Stomach (tissue), 8 donors: ENCODE measurements at regions not wholly inside any gene's neighbourhood (a gene's known extent, or its start where the extent isn't known, plus 50 kb on each side); places are given as distances from the start of the nearest gene placed in this dataset.

Source experiments
- DNase-seq, 2 donors: peaks; one replicate each; pipeline versions ENCODE4 v3.0.0 to v3.0.0-alpha.2; 2013 to 2019
- H3K27ac ChIP-seq, 5 donors: fragments of 200-600 bp in 4 of 5; sonication (generic) in 4 of 5; one replicate each; pipeline ENCODE4 v1.5.1; 2013 to 2019; ENCODE audit warnings: mild to moderate bottlenecking in 1 of 5, moderate library complexity in 1 of 5
- H3K27me3 ChIP-seq, 3 donors: fragments of 200-600 bp; sonication (generic); one replicate each; pipeline ENCODE4 v1.5.1; 2017 to 2019; ENCODE audit warnings: mixed run types in 1 of 3
- H3K36me3 ChIP-seq, 4 donors: fragments of 200-600 bp; sonication (generic); 1 replicate in 3 of 4; 2 replicates in 1 of 4; pipeline ENCODE4 v1.5.1; 2016 to 2019
- H3K4me1 ChIP-seq, 4 donors: fragments of 200-600 bp; sonication (generic); one replicate each; pipeline ENCODE4 v1.5.1; 2016 to 2019
- H3K4me3 ChIP-seq, 4 donors: fragments of 200-600 bp; sonication (generic) in 3 of 4; one replicate each; pipeline ENCODE4 v1.5.1; 2016 to 2019; ENCODE audit warnings: mild to moderate bottlenecking in 1 of 4
- H3K9me3 ChIP-seq, 4 donors: fragments of 200-600 bp; sonication (generic); one replicate each; pipeline ENCODE4 v1.5.1; 2016 to 2019
- EP300 ChIP-seq: sonication (generic); formaldehyde crosslinking; IDR thresholded peaks from one replicate; pipeline ENCODE4 v1.6.1; 2017; ENCODE audit warnings: antibody characterized with exemption
- POLR2A ChIP-seq, 4 donors: fragments of 450-650 bp; IDR thresholded peaks; one replicate each; pipeline ENCODE4 v1.6.1; 2016; ENCODE audit warnings: antibody characterized with exemption in 4 of 4, control low read depth in 2 of 4, mild to moderate bottlenecking in 1 of 4, moderate library complexity in 1 of 4
- POLR2AphosphoS5 ChIP-seq, 3 donors: sonication (generic); formaldehyde crosslinking; IDR thresholded peaks; one replicate each; pipeline ENCODE4 v1.6.1; 2016; ENCODE audit warnings: antibody characterized with exemption in 3 of 3
- WGBS, 5 donors: extraction: QIAGEN DNeasy Blood & Tissue Kit in 3 of 5; methylation state at CpG; one replicate each; pipeline versions ENCODE4 v1.1.5 to v1.1.7; 2013 to 2018; 5-methylcytosine and 5-hydroxymethylcytosine counted together
- intact Hi-C: fragments of 100-400 bp; cut with DNase I; formaldehyde crosslinking; loops from one replicate; pipeline ENCODE4 v1.15.1; 2023; ENCODE audit warnings: low total_unique reads
- TF ChIP-seq, protein P1 (sequence below), 7 experiments: fragments of 450-650 bp in 4 of 7; fragments of 200-600 bp in 3 of 7; sonication (generic) in 3 of 7; IDR thresholded peaks; one replicate each; pipeline ENCODE4 v1.5.1; 2016 to 2019; ENCODE audit warnings: antibody characterized with exemption in 7 of 7, control low read depth in 2 of 7, mild to moderate bottlenecking in 1 of 7
- donor health status: healthy with polysubstance abuse.
- donor health status: Bipolar disorder and iron deficiency.
- donor health status: healthy.

DNA sequence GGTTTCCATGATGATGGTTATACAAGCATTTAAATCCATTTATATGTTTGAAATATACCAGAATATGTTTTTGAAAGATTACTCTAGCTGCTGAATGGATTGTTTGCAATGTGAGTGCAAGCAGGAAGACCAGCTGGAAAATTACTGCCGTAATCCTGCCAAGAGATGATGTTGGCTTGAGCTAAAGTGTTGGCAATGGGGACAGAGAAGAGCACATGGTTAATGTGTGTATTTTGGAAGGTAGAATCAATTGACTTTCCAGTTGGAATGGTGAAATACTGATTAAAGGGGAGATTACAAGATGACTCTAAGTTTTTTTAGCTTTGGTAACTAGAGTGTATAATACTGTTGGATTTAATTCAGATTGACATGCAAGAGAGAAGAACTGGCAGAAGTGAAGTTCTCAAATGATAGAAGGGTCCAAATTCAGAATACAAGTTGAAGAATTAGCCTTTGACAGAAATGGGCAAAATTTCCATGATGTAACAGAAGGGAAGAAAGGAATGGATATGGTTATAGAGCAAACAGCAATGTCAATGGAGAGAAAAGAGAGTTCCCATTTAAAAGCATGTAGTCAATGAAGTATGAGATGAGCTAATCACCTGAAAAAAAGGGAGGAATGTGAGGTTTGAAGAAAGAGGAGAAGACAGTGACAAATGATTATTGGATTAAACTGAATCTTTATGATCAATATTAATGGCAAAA lies 422.0 kb downstream of the CDC14C start:
- H3K36me3 ChIP-seq: no peaks in the 10 kb centered on the region
- no peaks in the 10 kb centered on the region for H3K27me3 ChIP-seq
- no peak overlapping the region for H3K27ac ChIP-seq
- no peak overlapping the region for H3K4me3 ChIP-seq
- no peaks in the 10 kb centered on the region for H3K9me3 ChIP-seq
- TF ChIP-seq EP300: no peak
- no peak for TF ChIP-seq POLR2A (IDR thresholded peaks at IDR 0.05)
- TF ChIP-seq POLR2AphosphoS5 (IDR thresholded peaks at IDR 0.05): no peak
- TF ChIP-seq, protein P1, sequence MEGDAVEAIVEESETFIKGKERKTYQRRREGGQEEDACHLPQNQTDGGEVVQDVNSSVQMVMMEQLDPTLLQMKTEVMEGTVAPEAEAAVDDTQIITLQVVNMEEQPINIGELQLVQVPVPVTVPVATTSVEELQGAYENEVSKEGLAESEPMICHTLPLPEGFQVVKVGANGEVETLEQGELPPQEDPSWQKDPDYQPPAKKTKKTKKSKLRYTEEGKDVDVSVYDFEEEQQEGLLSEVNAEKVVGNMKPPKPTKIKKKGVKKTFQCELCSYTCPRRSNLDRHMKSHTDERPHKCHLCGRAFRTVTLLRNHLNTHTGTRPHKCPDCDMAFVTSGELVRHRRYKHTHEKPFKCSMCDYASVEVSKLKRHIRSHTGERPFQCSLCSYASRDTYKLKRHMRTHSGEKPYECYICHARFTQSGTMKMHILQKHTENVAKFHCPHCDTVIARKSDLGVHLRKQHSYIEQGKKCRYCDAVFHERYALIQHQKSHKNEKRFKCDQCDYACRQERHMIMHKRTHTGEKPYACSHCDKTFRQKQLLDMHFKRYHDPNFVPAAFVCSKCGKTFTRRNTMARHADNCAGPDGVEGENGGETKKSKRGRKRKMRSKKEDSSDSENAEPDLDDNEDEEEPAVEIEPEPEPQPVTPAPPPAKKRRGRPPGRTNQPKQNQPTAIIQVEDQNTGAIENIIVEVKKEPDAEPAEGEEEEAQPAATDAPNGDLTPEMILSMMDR (IDR thresholded peaks at IDR 0.05): no peak
- peak in 1 of 2 donors; percentile 51 for DNase-seq
- 29 to 53% (median 48%) methylated on average over 1 of the region's 1 CpG for WGBS, 5 donors
- no peaks in the 10 kb centered on the region for H3K4me1 ChIP-seq
- intact Hi-C loops: no loop called here

- Histone ChIP-seq H3K4me3 (no peak overlapping the region), H3K36me3 (no peaks in the 10 kb centered on the region), H3K4me1 (no peaks in the 10 kb centered on the region), H3K9me3 (peaks cover 0 to 4% (median 0%) of the 10 kb centered on the region in 4 donors), H3K27me3 (no peaks in the 10 kb centered on the region), H3K27ac (no peak overlapping the region)
- intact Hi-C loops: no loop called here
- WGBS, 5 donors: 45 to 59% (median 50%) methylated on average over 2 of the region's 2 CpGs
- TF ChIP-seq, protein P1 (IDR thresholded peaks at IDR 0.05): no peak
- no peak for TF ChIP-seq EP300
- no peak for TF ChIP-seq POLR2AphosphoS5 (IDR thresholded peaks at IDR 0.05)
- no peak for TF ChIP-seq POLR2A (IDR thresholded peaks at IDR 0.05)
- no peak for DNase-seq
Measured at GRCh38 chr7:49367072-49367471, 406.4 kb upstream of the VWC2 start.

- no peak for DNase-seq
- no peak for TF ChIP-seq POLR2A (IDR thresholded peaks at IDR 0.05)
- TF ChIP-seq, protein P1 (IDR thresholded peaks at IDR 0.05): no peak
- TF ChIP-seq EP300: no peak
- TF ChIP-seq POLR2AphosphoS5 (IDR thresholded peaks at IDR 0.05): no peak
- Histone ChIP-seq H3K27me3 (no peaks in the 10 kb centered on the region), H3K4me3 (no peak overlapping the region), H3K36me3 (no peaks in the 10 kb centered on the region), H3K9me3 (peaks cover 0 to 11% (median 3%) of the 10 kb centered on the region in 4 donors), H3K27ac (no peak overlapping the region), H3K4me1 (no peaks in the 10 kb centered on the region)
- intact Hi-C loops: no loop called here
- WGBS, 5 donors: 28 to 65% (median 40%) methylated on average over 1 of the region's 1 CpG
Measured at GRCh38 chr7:49371771-49372170, 401.7 kb upstream of the VWC2 start.

- Histone ChIP-seq H3K27ac (no peak overlapping the region), H3K4me1 (no peaks in the 10 kb centered on the region), H3K9me3 (peaks cover 0 to 51% (median 36%) of the 10 kb centered on the region in 4 donors), H3K4me3 (no peak overlapping the region), H3K36me3 (no peaks in the 10 kb centered on the region), H3K27me3 (no peaks in the 10 kb centered on the region)
- no peak for DNase-seq
- 36 to 80% (median 74%) methylated on average over 2 of the region's 2 CpGs for WGBS, 5 donors
- intact Hi-C loops: no loop called here
- no peak for TF ChIP-seq POLR2AphosphoS5 (IDR thresholded peaks at IDR 0.05)
- TF ChIP-seq, protein P1 (IDR thresholded peaks at IDR 0.05): no peak
- no peak for TF ChIP-seq POLR2A (IDR thresholded peaks at IDR 0.05)
- no peak for TF ChIP-seq EP300
Measured at GRCh38 chr7:49376817-49377375, 396.5 kb upstream of the VWC2 start.
